ENCODE measurements at regions not wholly inside any gene's neighbourhood (a gene's known extent, or its start where the extent isn't known, plus 50 kb on each side); places are given as distances from the start of the nearest gene placed in this dataset.

- TF ChIP-seq, protein P1, sequence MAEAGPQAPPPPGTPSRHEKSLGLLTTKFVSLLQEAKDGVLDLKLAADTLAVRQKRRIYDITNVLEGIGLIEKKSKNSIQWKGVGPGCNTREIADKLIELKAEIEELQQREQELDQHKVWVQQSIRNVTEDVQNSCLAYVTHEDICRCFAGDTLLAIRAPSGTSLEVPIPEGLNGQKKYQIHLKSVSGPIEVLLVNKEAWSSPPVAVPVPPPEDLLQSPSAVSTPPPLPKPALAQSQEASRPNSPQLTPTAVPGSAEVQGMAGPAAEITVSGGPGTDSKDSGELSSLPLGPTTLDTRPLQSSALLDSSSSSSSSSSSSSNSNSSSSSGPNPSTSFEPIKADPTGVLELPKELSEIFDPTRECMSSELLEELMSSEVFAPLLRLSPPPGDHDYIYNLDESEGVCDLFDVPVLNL (CRISPR knock-in tag; IDR thresholded peaks at IDR 0.05; ENCODE audit: low read depth) = no peak
- no peak for TF ChIP-seq PHF20 (IDR thresholded peaks at IDR 0.05; ENCODE audit: partially characterized antibody)
- TF ChIP-seq, protein P2, sequence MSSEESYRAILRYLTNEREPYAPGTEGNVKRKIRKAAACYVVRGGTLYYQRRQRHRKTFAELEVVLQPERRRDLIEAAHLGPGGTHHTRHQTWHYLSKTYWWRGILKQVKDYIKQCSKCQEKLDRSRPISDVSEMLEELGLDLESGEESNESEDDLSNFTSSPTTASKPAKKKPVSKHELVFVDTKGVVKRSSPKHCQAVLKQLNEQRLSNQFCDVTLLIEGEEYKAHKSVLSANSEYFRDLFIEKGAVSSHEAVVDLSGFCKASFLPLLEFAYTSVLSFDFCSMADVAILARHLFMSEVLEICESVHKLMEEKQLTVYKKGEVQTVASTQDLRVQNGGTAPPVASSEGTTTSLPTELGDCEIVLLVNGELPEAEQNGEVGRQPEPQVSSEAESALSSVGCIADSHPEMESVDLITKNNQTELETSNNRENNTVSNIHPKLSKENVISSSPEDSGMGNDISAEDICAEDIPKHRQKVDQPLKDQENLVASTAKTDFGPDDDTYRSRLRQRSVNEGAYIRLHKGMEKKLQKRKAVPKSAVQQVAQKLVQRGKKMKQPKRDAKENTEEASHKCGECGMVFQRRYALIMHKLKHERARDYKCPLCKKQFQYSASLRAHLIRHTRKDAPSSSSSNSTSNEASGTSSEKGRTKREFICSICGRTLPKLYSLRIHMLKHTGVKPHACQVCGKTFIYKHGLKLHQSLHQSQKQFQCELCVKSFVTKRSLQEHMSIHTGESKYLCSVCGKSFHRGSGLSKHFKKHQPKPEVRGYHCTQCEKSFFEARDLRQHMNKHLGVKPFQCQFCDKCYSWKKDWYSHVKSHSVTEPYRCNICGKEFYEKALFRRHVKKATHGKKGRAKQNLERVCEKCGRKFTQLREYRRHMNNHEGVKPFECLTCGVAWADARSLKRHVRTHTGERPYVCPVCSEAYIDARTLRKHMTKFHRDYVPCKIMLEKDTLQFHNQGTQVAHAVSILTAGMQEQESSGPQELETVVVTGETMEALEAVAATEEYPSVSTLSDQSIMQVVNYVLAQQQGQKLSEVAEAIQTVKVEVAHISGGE (CRISPR knock-in tag; IDR thresholded peaks at IDR 0.05) = no peak
- TF ChIP-seq TRIM24 (IDR thresholded peaks at IDR 0.05) = no peak
- no peak for TF ChIP-seq ATF3 (IDR thresholded peaks at IDR 0.05)
- TF ChIP-seq ATF3 (CRISPR knock-in tag; conservative IDR thresholded peaks at IDR 0.05) = no peak
- no peak for TF ChIP-seq ZNF146 (CRISPR knock-in tag; IDR thresholded peaks at IDR 0.05; ENCODE audit: unreplicated experiment)
Measured at GRCh38 chr16:55385359-55385758, 61.4 kb downstream of the IRX6 start.
